NCI-H2029 treated with DMSO at 0.1 percent for 48 hours (cell line): ENCODE measurements at regions not wholly inside any gene's neighbourhood (a gene's known extent, or its start where the extent isn't known, plus 50 kb on each side); places are given as distances from the start of the nearest gene placed in this dataset.
A peak's percentile ranks its signal among the peaks of the same experiment; 100 is the strongest.
"Not testable (repeated sequence)": the region's sequence is repeated elsewhere in the genome, so short reads cannot be mapped to it uniquely, and the experiment has no call there.

Experiments used
- DNase-seq: peaks from one replicate; lab custom pipeline; 2025; lab: John Stamatoyannopoulos, UW

GRCh38 chr12:67716817-67717216, 68.3 kb downstream of the DYRK2 start:
- DNase-seq = no peak

GRCh38 chr12:67719303-67719702, 70.8 kb downstream of the DYRK2 start:
- DNase-seq = not testable (repeated sequence)

- peak; percentile 19 for DNase-seq
Observed at GRCh38 chr12:67720351-67720856, 71.9 kb downstream of the DYRK2 start.

GRCh38 chr12:67721248-67721647, 72.7 kb downstream of the DYRK2 start:
- peak; percentile 87 for DNase-seq

GRCh38 chr12:67722296-67722695, 73.8 kb downstream of the DYRK2 start:
- no peak for DNase-seq

- DNase-seq = no peak
Observed at GRCh38 chr12:67726868-67727267, 78.3 kb downstream of the DYRK2 start.

- no peak for DNase-seq
Observed at GRCh38 chr12:67727702-67728666, 79.4 kb downstream of the DYRK2 start.

DNA sequence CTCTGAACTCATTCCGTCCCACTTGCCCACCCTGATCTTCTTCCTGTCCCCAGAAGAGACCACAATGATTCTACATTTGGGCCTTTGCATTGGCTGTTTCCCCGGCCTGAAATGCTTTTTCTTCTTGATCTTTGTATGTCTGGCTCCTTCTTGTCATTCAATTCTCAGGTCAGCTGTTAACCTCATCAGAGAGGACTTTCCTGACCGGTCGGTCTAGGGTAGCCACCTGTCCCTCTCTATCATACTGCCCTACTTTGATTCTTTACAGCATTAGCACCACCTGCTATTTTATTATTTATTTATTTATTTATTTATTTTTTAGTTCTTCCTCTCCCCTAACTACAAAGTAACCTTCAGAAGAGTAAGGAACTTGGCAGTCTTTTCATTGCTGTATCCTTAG, 84.3 kb downstream of the DYRK2 start:
- no peak for DNase-seq

DNA sequence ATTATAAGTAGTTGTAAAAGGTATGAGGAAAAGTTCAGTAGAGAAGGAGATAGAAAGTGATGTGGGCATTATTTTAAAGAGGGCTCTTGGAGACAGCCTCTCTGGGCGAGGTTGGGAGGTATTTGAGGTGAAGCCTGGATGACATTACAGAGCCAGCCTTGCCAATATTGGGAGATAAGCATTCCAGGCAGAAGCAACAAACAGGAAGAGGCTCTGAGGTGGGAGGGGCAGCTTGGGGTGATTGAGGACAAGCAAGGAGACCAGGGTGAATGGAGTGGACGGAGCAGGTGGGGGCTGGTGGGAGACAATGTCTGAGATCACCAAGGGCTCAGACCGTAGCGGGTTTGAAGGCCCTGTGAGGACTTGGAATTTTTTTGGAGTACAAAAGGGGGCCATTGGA, 87.3 kb downstream of the DYRK2 start:
- DNase-seq = no peak

- DNase-seq = no peak
Observed at GRCh38 chr12:67740711-67741110, 92.2 kb downstream of the DYRK2 start.

GRCh38 chr12:67741270-67741669, 92.7 kb downstream of the DYRK2 start:
- no peak for DNase-seq

GRCh38 chr12:67742461-67742860, 93.9 kb downstream of the DYRK2 start:
- no peak for DNase-seq

DNA sequence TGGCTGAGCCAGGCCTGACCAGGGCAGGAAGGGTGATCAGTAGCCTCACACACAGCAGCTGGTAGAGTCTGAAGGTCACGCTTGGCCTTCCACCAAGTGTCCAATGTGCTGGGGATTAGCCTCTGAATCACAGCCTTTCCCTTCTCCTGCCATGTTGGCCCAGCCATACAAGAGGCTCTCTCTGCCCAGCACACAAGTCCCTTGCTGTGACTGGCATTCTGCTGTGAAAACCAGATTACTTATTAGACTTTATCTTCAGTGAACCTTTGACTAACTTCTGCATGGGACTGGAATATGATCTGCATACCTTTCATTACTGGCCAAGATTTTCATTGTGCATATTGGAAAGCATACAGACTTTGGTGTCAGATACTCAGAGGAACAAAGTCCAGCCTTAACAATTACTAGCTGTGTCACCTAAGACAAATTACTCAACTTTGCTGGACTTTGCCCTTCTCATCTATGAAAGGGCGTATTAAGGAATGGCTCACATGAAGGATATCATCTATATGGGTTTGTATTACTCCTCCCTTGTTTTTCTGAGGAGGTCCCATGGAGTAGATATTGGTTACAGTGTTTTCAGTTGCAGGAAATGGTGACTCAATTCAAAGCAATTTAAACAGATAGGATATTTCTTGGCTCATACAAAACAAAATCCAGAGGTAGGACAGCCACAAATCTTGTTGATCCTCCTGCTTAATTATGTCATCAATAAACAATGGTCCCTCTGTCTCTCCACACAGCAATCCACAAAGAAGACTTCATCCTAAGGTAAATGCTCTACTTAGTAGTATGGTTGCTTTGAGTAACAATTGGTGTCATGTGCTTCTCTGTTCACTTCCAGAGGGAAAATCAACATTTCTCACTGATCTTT, 99.6 kb downstream of the DYRK2 start:
- DNase-seq = no peak

DNA sequence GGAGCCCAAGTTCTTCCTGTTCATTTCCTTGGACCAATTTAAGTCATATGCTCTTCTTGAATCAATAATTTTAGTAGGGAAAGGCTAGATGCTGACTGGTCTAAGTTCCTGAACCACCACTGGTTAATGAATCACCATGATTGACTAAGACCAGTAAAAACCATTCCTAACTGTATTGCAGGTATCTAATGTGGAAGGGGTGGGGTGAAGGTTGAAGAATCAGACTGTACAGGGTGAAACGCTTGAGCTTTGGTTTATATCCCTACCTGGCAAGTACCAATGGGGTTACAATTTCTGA, 100.1 kb downstream of the DYRK2 start:
- no peak for DNase-seq

GRCh38 chr12:67750513-67751183, 102.1 kb downstream of the DYRK2 start:
- DNase-seq = no peak

DNA sequence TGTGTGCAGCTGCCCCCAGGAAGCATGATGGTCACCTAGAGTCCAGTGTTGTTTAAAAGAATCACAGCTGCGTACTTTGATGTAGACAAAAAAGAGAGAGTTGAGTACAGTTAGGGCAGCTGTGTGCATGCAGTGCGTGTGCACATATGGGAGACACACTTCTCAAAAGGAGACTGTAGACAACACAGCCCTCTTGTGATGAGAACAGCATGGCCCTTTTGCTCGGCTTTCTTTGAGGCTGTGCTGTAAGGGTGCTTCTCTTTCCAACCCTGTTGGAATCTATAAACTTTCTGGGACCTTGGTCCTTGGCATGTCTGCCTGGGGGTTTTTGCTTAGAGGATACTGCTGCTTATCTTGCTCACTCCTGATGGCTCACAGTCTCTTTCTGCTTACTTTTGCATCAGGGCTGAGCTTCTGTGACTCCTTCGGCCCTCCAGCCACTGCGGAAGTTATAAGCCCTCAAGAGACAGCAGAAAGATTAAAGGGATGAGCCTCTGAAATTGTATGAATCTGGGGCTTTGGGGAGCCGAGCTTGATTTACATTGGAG, 102.9 kb downstream of the DYRK2 start:
- DNase-seq = no peak

GRCh38 chr12:67752226-67752732, 103.7 kb downstream of the DYRK2 start:
- no peak for DNase-seq

DNA sequence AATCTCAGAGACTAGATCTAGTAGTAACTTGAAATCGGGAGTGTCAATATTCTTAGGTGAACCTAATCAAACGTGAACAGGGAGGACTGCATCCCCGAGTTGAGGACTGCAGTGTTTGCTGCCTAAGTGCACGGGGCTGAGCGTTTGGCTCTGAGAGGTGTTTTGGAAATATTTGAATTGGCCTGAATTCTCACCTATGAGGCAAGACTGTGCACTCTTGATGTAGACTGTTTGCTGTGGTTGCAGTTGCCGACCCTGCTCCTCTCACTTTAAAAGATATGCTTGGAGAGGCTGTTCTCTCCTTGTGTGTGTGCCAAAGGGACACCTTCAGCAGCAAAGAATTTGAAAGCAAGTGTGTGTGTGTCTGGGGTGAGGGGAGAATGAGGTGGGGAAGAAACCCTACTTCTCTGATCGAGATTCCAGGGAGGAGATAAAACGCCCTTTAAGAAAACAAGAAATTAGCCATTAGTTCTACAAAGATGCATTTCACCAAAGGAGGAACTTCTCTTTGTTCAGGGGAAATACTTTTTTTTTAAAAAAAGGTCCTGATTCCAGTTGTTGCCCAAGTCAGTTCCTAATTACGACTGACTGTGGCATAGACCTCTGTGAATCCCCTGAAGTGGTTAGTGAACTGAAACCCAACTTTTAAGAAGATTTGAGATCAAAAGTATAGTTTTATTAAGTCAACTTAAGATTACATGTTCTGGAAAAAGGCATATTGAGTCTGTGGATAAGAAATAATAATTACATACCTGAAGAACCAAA, 106.6 kb downstream of the DYRK2 start:
- no peak for DNase-seq

- DNase-seq = no peak
Observed at GRCh38 chr12:67757651-67758050, 109.1 kb downstream of the DYRK2 start.

- no peak for DNase-seq
Observed at GRCh38 chr12:67758119-67758518, 109.6 kb downstream of the DYRK2 start.

DNA sequence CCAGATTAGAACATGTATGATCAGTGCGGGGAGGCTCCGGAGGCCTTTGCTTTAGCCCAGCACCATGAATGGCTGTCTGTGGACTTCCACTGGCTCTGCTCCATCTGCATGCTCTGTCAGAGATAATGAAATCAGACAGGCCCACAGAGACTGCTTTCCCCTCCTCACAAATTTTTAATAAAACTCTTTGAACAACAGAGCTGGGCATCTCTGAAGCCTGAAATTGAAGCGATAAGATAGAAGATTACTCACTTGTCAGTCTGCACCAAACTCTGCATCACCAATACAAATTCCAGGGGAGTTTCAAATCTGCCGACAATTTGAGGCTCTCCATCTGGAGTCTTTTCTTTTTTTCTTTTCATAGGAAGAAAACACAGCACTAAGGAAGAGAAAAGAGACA, 110.0 kb downstream of the DYRK2 start:
- no peak for DNase-seq
